Vagina (tissue), 2 donors: ENCODE measurements at regions not wholly inside any gene's neighbourhood (a gene's known extent, or its start where the extent isn't known, plus 50 kb on each side); places are given as distances from the start of the nearest gene placed in this dataset.

Experiments
- DNase-seq, 2 donors: peaks; one replicate each; pipeline ENCODE4 v3.0.0-alpha.2; 2017; ENCODE audit errors: extremely low spot score in 2 of 2
- H3K27ac ChIP-seq: fragments of 200-600 bp; sonication (generic); one replicate; pipeline ENCODE4 v1.5.1; 2019
- H3K27me3 ChIP-seq: fragments of 200-600 bp; sonication (generic); one replicate; pipeline ENCODE4 v1.5.1; 2019
- H3K36me3 ChIP-seq, 2 donors: fragments of 200-600 bp; sonication (generic); one replicate each; pipeline ENCODE4 v1.5.1; 2017 to 2019
- H3K4me1 ChIP-seq: fragments of 200-600 bp; sonication (generic); one replicate; pipeline ENCODE4 v1.5.1; 2019
- H3K4me3 ChIP-seq, 2 donors: fragments of 200-600 bp; sonication (generic); 1 replicate in 1 of 2; 2 replicates in 1 of 2; pipeline ENCODE4 v1.5.1; 2016 to 2019
- H3K9me3 ChIP-seq: fragments of 200-600 bp; sonication (generic); one replicate; pipeline ENCODE4 v1.5.1; 2019
- POLR2A ChIP-seq, 2 donors: fragments of 450-650 bp; IDR thresholded peaks; one replicate each; pipeline ENCODE4 v1.6.1; 2017; ENCODE audit warnings: antibody characterized with exemption in 2 of 2, mild to moderate bottlenecking in 2 of 2, moderate library complexity in 2 of 2
- POLR2AphosphoS5 ChIP-seq, 2 donors: sonication (generic); formaldehyde crosslinking; IDR thresholded peaks; one replicate each; pipeline ENCODE4 v1.9.0; 2017; ENCODE audit warnings: antibody characterized with exemption in 2 of 2, mild to moderate bottlenecking in 2 of 2, low read depth in 1 of 2; ENCODE audit not compliant: insufficient read depth in 1 of 2
- intact Hi-C: fragments of 100-400 bp; cut with DNase I; formaldehyde crosslinking; loops from one replicate; pipeline ENCODE4 v1.15.1; 2023
- TF ChIP-seq, protein P1 (sequence below), 3 experiments: fragments of 450-650 bp in 2 of 3; fragments of 200-600 bp in 1 of 3; sonication (generic) in 1 of 3; IDR thresholded peaks; one replicate each; pipeline ENCODE4 v1.5.1; 2017 to 2019; ENCODE audit warnings: antibody characterized with exemption in 3 of 3, mild to moderate bottlenecking in 2 of 3, moderate library complexity in 2 of 3

DNA sequence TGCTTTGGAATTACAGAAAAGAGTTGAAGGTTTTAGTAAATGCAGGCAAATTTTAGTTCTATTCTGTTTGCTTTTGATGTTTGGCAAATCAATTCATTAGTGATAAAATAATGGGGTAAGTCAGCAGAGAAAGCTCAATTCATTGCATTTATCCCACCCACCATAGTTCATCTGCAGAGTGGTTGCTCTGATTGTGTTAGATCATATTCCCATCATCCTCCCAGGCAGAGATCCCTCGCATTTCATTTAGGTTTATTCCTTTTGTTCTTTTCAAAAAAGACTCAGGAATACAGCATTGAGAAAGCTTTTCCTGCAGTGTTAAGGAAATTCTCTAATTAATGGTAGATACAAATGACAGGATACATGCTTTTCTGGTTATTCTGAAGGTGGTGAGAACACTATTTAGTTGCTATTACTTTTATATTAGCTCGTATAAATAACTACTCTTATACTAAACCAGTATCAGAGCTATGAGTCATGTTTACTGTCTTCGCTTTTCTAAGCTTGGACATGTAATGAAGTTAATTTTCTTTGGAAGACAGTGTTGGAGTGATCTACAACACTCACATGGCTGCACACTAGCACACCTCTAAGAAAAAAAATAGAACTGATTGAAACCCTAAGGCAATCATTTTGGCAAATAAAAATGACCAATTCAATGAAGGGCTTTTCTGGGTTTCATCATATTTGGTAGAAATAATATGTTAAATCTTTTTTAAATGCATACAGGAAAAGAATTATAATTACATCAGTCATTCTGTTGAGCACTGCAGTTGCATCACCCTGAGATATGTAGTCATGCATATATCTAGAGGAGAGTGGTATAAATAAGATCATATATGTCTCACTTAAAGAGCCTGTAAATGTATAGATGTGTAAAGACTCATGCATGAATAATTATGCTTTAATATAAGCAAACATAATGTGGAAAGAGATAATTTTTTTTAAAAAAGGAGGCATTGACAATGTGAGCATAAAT is 351.6 kb downstream of the PCDH7 start:
- no peak for DNase-seq
- intact Hi-C loops = no loop called here
- TF ChIP-seq, protein P1, sequence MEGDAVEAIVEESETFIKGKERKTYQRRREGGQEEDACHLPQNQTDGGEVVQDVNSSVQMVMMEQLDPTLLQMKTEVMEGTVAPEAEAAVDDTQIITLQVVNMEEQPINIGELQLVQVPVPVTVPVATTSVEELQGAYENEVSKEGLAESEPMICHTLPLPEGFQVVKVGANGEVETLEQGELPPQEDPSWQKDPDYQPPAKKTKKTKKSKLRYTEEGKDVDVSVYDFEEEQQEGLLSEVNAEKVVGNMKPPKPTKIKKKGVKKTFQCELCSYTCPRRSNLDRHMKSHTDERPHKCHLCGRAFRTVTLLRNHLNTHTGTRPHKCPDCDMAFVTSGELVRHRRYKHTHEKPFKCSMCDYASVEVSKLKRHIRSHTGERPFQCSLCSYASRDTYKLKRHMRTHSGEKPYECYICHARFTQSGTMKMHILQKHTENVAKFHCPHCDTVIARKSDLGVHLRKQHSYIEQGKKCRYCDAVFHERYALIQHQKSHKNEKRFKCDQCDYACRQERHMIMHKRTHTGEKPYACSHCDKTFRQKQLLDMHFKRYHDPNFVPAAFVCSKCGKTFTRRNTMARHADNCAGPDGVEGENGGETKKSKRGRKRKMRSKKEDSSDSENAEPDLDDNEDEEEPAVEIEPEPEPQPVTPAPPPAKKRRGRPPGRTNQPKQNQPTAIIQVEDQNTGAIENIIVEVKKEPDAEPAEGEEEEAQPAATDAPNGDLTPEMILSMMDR (IDR thresholded peaks at IDR 0.05) = no peak
- TF ChIP-seq POLR2A (IDR thresholded peaks at IDR 0.05) = no peak
- no peak for TF ChIP-seq POLR2AphosphoS5 (IDR thresholded peaks at IDR 0.05; ENCODE audit: insufficient read depth in 1 of 2, low read depth in 1 of 2)
- Histone ChIP-seq H3K36me3 (no peaks in the 10 kb centered on the region), H3K9me3 (no peaks in the 10 kb centered on the region), H3K4me3 (no peak overlapping the region), H3K27ac (no peak overlapping the region), H3K4me1 (no peaks in the 10 kb centered on the region), H3K27me3 (no peaks in the 10 kb centered on the region)

DNA sequence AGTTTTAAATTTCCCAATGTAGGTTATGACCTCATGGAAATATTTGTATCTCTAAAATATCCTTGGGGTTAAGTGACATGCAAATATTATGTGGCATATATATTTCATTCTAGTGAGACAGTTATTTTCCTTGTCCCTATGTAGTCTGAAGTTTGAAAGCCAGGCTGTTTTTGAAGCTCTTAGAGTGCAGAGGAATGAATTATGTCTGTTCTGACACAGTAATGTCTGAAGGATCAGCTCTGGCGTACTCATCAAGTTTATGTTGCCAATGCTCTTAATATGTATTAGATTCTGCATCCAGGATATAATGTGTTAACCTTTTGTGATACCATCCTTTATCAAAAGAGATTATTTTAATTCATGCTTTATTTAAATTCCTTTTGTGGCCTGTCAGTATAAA is 355.8 kb downstream of the PCDH7 start:
- intact Hi-C loops = no loop called here
- Histone ChIP-seq H3K9me3 (no peaks in the 10 kb centered on the region), H3K27ac (no peak overlapping the region), H3K4me1 (peaks cover 4% of the 10 kb centered on the region), H3K4me3 (no peak overlapping the region), H3K27me3 (no peaks in the 10 kb centered on the region), H3K36me3 (no peaks in the 10 kb centered on the region)
- TF ChIP-seq, protein P1 (IDR thresholded peaks at IDR 0.05) = no peak
- TF ChIP-seq POLR2A (IDR thresholded peaks at IDR 0.05) = no peak
- no peak for TF ChIP-seq POLR2AphosphoS5 (IDR thresholded peaks at IDR 0.05; ENCODE audit: insufficient read depth in 1 of 2, low read depth in 1 of 2)
- no peak for DNase-seq

DNA sequence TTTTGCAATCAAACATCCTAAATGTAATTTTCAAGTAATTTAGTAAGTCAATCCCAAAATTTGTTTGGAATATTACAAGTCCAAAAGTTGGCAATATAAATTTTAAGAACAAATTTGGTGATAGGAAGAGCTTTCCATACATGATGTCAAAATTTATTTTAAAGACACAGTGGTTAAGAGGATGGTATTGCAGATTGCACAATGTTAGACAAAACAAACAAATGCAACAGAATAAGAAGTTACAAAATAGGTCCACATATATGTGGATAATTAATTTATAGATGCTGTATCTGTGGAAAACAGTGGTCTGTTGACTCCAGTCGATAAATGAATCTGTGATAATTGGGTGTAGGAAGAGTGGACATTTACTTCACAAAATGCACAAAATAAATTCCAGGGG is 358.5 kb downstream of the PCDH7 start:
- H3K27me3 ChIP-seq = no peaks in the 10 kb centered on the region
- no peak for DNase-seq
- TF ChIP-seq, protein P1 (IDR thresholded peaks at IDR 0.05) = no peak
- TF ChIP-seq POLR2A (IDR thresholded peaks at IDR 0.05) = no peak
- no peak for TF ChIP-seq POLR2AphosphoS5 (IDR thresholded peaks at IDR 0.05; ENCODE audit: insufficient read depth in 1 of 2, low read depth in 1 of 2)
- H3K27ac ChIP-seq = no peak overlapping the region
- intact Hi-C loops = no loop called here
- no peaks in the 10 kb centered on the region for H3K9me3 ChIP-seq
- no peak overlapping the region for H3K4me3 ChIP-seq
- H3K4me1 ChIP-seq = peaks cover 4% of the 10 kb centered on the region
- H3K36me3 ChIP-seq = no peaks in the 10 kb centered on the region

DNA sequence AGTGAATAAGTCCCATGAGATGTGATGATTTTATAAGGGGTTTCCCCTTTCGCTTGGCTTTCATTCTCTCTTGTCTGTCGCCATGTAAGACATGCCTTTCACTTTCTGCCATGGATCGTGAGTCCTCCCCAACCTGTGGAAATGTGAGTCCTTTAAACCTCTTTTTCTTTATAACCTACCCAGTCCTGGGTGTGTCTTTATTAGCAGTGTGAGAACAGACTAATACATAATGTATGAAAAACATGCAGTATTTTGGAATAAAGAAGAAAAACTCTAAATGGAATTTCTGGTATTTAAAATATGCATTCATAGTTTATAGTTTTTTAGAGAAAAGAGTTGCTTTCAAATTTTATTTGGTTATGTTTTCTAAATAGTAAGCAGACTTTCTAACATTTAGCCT is 360.7 kb downstream of the PCDH7 start:
- H3K9me3 ChIP-seq = no peaks in the 10 kb centered on the region
- no peaks in the 10 kb centered on the region for H3K27me3 ChIP-seq
- no peak for DNase-seq
- H3K4me3 ChIP-seq = no peak overlapping the region
- no peak overlapping the region for H3K27ac ChIP-seq
- intact Hi-C loops = no loop called here
- H3K36me3 ChIP-seq = no peaks in the 10 kb centered on the region
- no peak for TF ChIP-seq POLR2A (IDR thresholded peaks at IDR 0.05)
- TF ChIP-seq, protein P1 (IDR thresholded peaks at IDR 0.05) = no peak
- no peak for TF ChIP-seq POLR2AphosphoS5 (IDR thresholded peaks at IDR 0.05; ENCODE audit: insufficient read depth in 1 of 2, low read depth in 1 of 2)
- peaks cover 12% of the 10 kb centered on the region for H3K4me1 ChIP-seq

DNA sequence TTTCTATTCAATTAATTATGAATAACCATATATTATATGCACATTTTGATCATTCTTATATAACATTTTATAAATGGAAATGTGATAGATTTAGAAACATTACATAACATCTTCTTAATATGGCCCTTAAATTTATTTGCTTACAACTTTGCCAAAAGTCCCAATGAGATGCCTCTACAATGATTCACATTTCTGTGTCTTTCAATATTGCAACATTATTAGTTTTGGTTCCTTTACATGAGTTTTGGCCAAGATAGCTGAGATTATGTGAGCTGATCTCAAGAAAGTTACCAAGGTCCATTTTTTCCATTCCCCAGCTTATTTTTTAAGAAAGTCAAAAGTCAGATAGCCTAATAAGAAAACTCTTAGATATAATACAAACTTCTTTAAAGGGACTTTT is 361.2 kb downstream of the PCDH7 start:
- no peak overlapping the region for H3K4me3 ChIP-seq
- H3K27me3 ChIP-seq = no peaks in the 10 kb centered on the region
- intact Hi-C loops = no loop called here

More for the DNA sequence above, 361.2 kb downstream of the PCDH7 start:
- Histone ChIP-seq H3K4me1 (peaks cover 12% of the 10 kb centered on the region), H3K9me3 (no peaks in the 10 kb centered on the region), H3K36me3 (no peaks in the 10 kb centered on the region), H3K27ac (no peak overlapping the region)
- TF ChIP-seq POLR2A (IDR thresholded peaks at IDR 0.05) = no peak
- TF ChIP-seq, protein P1 (IDR thresholded peaks at IDR 0.05) = no peak
- peak in 1 of 2 donors; percentile 17 for TF ChIP-seq POLR2AphosphoS5 (IDR thresholded peaks at IDR 0.05; ENCODE audit: insufficient read depth in 1 of 2, low read depth in 1 of 2)
- DNase-seq = no peak
